Ascending aorta (tissue), 2 donors: ENCODE measurements at regions not wholly inside any gene's neighbourhood (a gene's known extent, or its start where the extent isn't known, plus 50 kb on each side); places are given as distances from the start of the nearest gene placed in this dataset.
"Not testable (repeated sequence)": the region's sequence is repeated elsewhere in the genome, so short reads cannot be mapped to it uniquely, and the experiment has no call there.

Experiments
- DNase-seq, 2 donors: peaks; one replicate each; pipeline ENCODE4 v3.0.0-alpha.2; 2019; ENCODE audit warnings: low spot score in 2 of 2
- H3K27ac ChIP-seq, 2 donors: fragments of 200-600 bp; sonication (generic); one replicate each; pipeline ENCODE4 v1.5.1; 2016 to 2017; ENCODE audit warnings: mild to moderate bottlenecking in 1 of 2
- H3K27me3 ChIP-seq: fragments of 200-600 bp; sonication (generic); one replicate; pipeline ENCODE4 v1.5.1; 2017
- H3K36me3 ChIP-seq, 2 donors: fragments of 200-600 bp; sonication (generic); one replicate each; pipeline ENCODE4 v1.5.1; 2016
- H3K4me1 ChIP-seq, 2 donors: fragments of 200-600 bp; sonication (generic); one replicate each; pipeline ENCODE4 v1.5.1; 2016 to 2017; ENCODE audit warnings: mild to moderate bottlenecking in 1 of 2
- H3K4me3 ChIP-seq, 2 donors: fragments of 200-600 bp; sonication (generic); one replicate each; pipeline ENCODE4 v1.5.1; 2016 to 2017; ENCODE audit warnings: mild to moderate bottlenecking in 1 of 2
- H3K9me3 ChIP-seq, 2 donors: fragments of 200-600 bp; sonication (generic); one replicate each; pipeline ENCODE4 v1.5.1; 2016
- intact Hi-C: fragments of 100-400 bp; cut with DNase I; formaldehyde crosslinking; loops from one replicate; pipeline ENCODE4 v1.15.1; 2023
- TF ChIP-seq, protein P1 (sequence below), 3 experiments: fragments of 200-600 bp in 2 of 3; fragments of 450-650 bp in 1 of 3; sonication (generic) in 2 of 3; IDR thresholded peaks; one replicate each; pipeline ENCODE4 v1.5.1; 2016 to 2019; ENCODE audit warnings: antibody characterized with exemption in 3 of 3, mild to moderate bottlenecking in 1 of 3, moderate library complexity in 1 of 3

DNA sequence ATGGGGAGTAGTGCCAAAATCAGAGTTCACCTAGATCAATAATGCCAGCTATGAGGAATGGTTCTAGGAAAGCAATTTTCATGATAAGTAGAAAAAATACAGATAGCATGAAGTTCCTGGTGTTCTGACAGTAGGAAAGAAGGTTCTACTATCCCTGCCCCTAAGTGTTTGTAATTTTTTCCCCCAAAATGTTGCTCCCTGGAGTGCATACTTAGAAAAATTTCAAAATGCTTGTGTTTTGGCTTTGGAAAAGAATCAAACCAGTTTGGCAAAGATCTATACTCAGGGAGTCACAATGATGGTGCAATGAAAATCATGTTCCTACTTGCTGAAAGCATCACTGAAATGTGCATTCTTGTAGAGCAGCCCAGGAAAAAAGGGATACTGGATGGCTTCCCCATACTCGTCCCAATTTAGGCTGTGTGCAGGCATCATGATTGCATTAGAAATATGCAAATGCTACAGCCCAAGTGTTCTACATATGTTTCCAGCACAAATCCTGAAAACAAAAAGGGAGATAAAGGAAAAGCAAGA is 74.7 kb downstream of the LPAR4 start:
- no peak for DNase-seq
- intact Hi-C loops, result no loop called here
- H3K27me3 ChIP-seq, result no peaks in the 10 kb centered on the region
- H3K9me3 ChIP-seq, result peaks cover 0 to 4% of the 10 kb centered on the region in 2 donors
- no peaks in the 10 kb centered on the region for H3K36me3 ChIP-seq
- no peak overlapping the region for H3K4me3 ChIP-seq
- TF ChIP-seq, protein P1, sequence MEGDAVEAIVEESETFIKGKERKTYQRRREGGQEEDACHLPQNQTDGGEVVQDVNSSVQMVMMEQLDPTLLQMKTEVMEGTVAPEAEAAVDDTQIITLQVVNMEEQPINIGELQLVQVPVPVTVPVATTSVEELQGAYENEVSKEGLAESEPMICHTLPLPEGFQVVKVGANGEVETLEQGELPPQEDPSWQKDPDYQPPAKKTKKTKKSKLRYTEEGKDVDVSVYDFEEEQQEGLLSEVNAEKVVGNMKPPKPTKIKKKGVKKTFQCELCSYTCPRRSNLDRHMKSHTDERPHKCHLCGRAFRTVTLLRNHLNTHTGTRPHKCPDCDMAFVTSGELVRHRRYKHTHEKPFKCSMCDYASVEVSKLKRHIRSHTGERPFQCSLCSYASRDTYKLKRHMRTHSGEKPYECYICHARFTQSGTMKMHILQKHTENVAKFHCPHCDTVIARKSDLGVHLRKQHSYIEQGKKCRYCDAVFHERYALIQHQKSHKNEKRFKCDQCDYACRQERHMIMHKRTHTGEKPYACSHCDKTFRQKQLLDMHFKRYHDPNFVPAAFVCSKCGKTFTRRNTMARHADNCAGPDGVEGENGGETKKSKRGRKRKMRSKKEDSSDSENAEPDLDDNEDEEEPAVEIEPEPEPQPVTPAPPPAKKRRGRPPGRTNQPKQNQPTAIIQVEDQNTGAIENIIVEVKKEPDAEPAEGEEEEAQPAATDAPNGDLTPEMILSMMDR (IDR thresholded peaks at IDR 0.05), result no peak
- no peaks in the 10 kb centered on the region for H3K4me1 ChIP-seq
- no peak overlapping the region for H3K27ac ChIP-seq

DNA sequence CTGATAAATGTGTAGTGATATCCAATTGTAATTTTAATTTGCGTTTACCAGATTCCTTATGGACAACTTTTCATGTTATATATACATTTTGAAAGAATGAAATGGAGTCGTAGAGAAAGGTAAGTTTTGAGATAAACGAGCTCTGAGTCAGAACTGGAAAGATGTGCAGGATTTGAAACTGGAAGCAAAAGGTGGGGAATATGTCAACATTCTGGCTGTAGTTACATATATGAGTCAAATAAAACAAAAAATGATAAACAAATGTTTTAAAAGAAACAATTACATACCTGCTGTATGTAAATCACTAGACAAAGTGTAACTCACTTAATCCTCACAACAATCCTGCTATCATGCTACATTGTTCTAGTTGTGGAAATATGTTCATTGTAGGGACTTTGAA is 84.0 kb downstream of the LPAR4 start:
- TF ChIP-seq, protein P1 (IDR thresholded peaks at IDR 0.05), result no peak
- intact Hi-C loops, result no loop called here
- H3K4me1 ChIP-seq, result no peaks in the 10 kb centered on the region
- H3K9me3 ChIP-seq, result no peaks in the 10 kb centered on the region
- no peak overlapping the region for H3K27ac ChIP-seq
- no peak overlapping the region for H3K4me3 ChIP-seq
- H3K27me3 ChIP-seq, result no peaks in the 10 kb centered on the region
- DNase-seq, result no peak
- H3K36me3 ChIP-seq, result no peaks in the 10 kb centered on the region

DNA sequence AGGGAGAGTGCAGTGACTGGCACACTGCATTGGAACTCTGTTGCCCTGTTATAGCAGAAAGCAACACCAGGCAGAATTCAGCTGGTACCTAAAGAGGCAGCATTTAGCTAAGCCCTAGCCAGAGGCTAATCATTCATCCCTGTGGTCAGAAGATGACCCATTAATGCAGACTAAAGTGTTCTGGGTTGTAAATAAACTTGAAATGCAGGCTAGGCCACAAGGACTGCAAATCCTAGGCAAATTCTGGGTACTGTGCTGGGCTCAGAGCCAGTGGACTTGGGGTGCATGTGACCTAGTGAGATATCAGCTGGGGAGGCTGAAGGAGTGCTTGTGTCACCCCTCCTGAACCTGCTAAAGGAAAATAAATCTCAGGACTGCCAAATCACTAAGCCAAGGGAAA is 91.2 kb downstream of the LPAR4 start:
- Histone ChIP-seq H3K27ac (no peak overlapping the region), H3K9me3 (no peaks in the 10 kb centered on the region), H3K36me3 (no peaks in the 10 kb centered on the region), H3K4me3 (no peak overlapping the region), H3K4me1 (no peaks in the 10 kb centered on the region), H3K27me3 (no peaks in the 10 kb centered on the region)
- TF ChIP-seq, protein P1 (IDR thresholded peaks at IDR 0.05), result no peak
- intact Hi-C loops, result no loop called here
- DNase-seq, result no peak

DNA sequence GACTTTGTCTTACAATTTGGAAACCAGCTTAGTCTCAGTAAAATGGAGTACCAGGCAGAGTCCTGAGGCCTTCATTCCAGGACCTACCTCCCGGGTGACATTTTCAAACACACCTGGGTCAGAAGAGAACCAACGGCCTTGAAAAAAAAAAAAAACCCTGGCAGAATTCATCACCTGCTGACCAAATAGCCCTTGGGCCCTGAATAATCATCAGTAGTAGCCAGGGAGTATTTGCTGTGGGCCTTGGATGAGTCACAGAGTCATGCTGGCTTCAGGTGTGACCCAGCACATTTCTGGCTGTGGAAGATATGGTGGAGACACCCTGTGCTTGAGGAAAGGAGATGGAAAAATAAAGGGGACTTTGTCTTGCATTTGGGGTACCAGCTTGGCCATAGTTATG is 92.2 kb downstream of the LPAR4 start:
- TF ChIP-seq, protein P1 (IDR thresholded peaks at IDR 0.05), result no peak
- DNase-seq, result no peak
- intact Hi-C loops, result no loop called here
- Histone ChIP-seq H3K36me3 (no peaks in the 10 kb centered on the region), H3K27ac (no peak overlapping the region), H3K27me3 (no peaks in the 10 kb centered on the region), H3K9me3 (no peaks in the 10 kb centered on the region), H3K4me1 (no peaks in the 10 kb centered on the region), H3K4me3 (no peak overlapping the region)

DNA sequence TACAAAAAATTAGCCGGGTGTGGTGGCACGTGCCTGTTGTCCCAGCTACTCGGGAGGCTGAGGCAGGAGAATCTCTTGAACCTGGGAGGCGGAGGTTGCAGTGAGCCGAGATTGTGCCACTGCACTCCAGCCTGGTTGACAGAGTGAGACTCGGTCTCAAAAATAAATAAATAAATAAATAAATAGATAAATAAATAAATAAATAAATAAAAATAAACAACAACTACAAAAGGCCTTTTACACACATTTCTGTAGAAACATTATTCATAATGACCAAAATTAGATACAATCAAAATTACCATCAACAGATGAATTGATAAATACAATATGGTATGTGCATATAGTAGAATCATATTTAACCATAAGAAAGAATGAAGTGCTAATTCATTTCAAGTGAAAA is 96.7 kb downstream of the LPAR4 start:
- intact Hi-C loops, H3K4me3 ChIP-seq, H3K27me3 ChIP-seq, H3K27ac ChIP-seq, H3K4me1 ChIP-seq, H3K36me3 ChIP-seq, DNase-seq, H3K9me3 ChIP-seq: not testable (repeated sequence)

DNA sequence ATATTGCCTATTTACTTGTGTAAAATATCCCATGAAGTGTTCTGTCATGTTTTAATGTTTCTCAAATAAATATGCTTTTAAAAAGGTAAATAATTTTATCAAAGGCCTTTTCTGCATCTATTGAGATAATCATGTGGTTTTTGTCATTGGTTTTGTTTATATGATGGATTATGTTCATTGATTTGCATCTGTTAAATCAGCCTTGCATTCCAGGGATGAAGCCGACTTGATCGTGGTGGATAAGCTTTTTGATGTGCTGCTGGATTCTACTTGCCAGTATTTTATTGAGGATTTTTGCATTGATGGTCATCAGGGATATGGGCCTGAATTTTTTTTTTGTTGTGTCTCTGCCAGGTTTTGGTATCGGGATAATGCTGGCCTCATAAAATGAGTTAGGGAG is 63.9 kb upstream of the P2RY10 start:
- not testable (repeated sequence) for H3K36me3 ChIP-seq, DNase-seq, H3K4me3 ChIP-seq, H3K4me1 ChIP-seq, H3K9me3 ChIP-seq, H3K27me3 ChIP-seq, H3K27ac ChIP-seq
- intact Hi-C loops, result loop anchor here (10.0 kb wide), 1 partner anchor 326 kb away; no protein-coding TSS in a partner anchor

DNA sequence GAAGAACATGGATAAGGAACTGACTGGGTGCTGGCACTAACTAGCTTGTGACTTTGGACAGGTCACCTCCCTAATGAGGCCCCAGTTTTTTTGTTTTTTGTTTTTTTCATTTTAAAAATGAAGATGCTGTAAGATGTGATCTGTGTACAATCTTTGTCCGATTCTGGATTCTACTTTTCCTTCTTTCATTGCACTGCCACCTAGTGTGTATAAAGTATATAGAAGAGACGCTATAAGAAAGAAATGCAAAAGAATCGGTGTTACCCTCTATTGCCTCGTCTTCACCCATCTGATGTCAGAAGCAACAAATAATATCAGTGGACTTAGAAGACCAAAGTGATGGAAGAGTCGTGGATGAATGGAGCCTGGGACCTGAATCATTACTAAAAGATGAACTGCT is 58.6 kb upstream of the P2RY10 start:
- Histone ChIP-seq H3K27me3 (no peaks in the 10 kb centered on the region), H3K4me3 (no peak overlapping the region), H3K36me3 (no peaks in the 10 kb centered on the region), H3K4me1 (no peaks in the 10 kb centered on the region), H3K9me3 (no peaks in the 10 kb centered on the region), H3K27ac (no peak overlapping the region)
- DNase-seq, result no peak
- TF ChIP-seq, protein P1 (IDR thresholded peaks at IDR 0.05), result peak in 2 of 3 experiments; percentile 12 to 27
- intact Hi-C loops, result loop anchor here (10.0 kb wide), 1 partner anchor 332 kb away; no protein-coding TSS in a partner anchor
